ENCODE measurements at regions not wholly inside any gene's neighbourhood (a gene's known extent, or its start where the extent isn't known, plus 50 kb on each side); places are given as distances from the start of the nearest gene placed in this dataset.

GRCh38 chr5:143701493-143701892 lies 110.5 kb upstream of the HMHB1 start:
- no peaks in the 10 kb centered on the region for H3K9me3 ChIP-seq (ENCODE audit: control insufficient read depth, insufficient read depth, low read length)
- no peaks in the 10 kb centered on the region for H3K36me3 ChIP-seq (ENCODE audit: control insufficient read depth, low read length)
- no peak overlapping the region for H3K4me2 ChIP-seq (ENCODE audit: low read length)
- no peaks in the 10 kb centered on the region for H3K27me3 ChIP-seq (ENCODE audit: control insufficient read depth, low read length)
- H3K4me1 ChIP-seq (ENCODE audit: control insufficient read depth, low read length), result no peaks in the 10 kb centered on the region
- H3F3A ChIP-seq (ENCODE audit: control insufficient read depth, insufficient read depth), result no peaks in the 10 kb centered on the region
- no peaks in the 10 kb centered on the region for H3K9me2 ChIP-seq (replicated peaks; ENCODE audit: control insufficient read depth, low read length)
- H3K4me3 ChIP-seq (ENCODE audit: low read length), result no peak overlapping the region
- no peak overlapping the region for H3K27ac ChIP-seq (ENCODE audit: low read depth, low read length)
- TF ChIP-seq CTCF (IDR thresholded peaks at IDR 0.05; ENCODE audit: low read depth, low read length, poor library complexity, severe bottlenecking) (no peak), EZH2phosphoT487 (IDR thresholded peaks at IDR 0.05; ENCODE audit: borderline replicate concordance, low read length) (no peak)
- no peaks in the 10 kb centered on the region for H4K20me1 ChIP-seq (ENCODE audit: control insufficient read depth, insufficient read depth, low read depth, low read length)
- H3K79me2 ChIP-seq (ENCODE audit: control insufficient read depth, low read length), result no peaks in the 10 kb centered on the region

- Histone ChIP-seq H3K9me2 (replicated peaks; ENCODE audit: control insufficient read depth, low read length) (no peaks in the 10 kb centered on the region), H3K9me3 (ENCODE audit: control insufficient read depth, insufficient read depth, low read length) (no peaks in the 10 kb centered on the region), H3K4me3 (ENCODE audit: low read length) (no peak overlapping the region), H3K4me2 (ENCODE audit: low read length) (no peak overlapping the region), H3K27me3 (ENCODE audit: control insufficient read depth, low read length) (no peaks in the 10 kb centered on the region), H3K36me3 (ENCODE audit: control insufficient read depth, low read length) (no peaks in the 10 kb centered on the region), H3K4me1 (ENCODE audit: control insufficient read depth, low read length) (no peaks in the 10 kb centered on the region), H3K27ac (ENCODE audit: low read depth, low read length) (no peak overlapping the region), H3K79me2 (ENCODE audit: control insufficient read depth, low read length) (no peaks in the 10 kb centered on the region), H4K20me1 (ENCODE audit: control insufficient read depth, insufficient read depth, low read depth, low read length) (no peaks in the 10 kb centered on the region), H3F3A (ENCODE audit: control insufficient read depth, insufficient read depth) (no peaks in the 10 kb centered on the region)
- TF ChIP-seq EZH2phosphoT487 (IDR thresholded peaks at IDR 0.05; ENCODE audit: borderline replicate concordance, low read length) (no peak), CTCF (IDR thresholded peaks at IDR 0.05; ENCODE audit: low read depth, low read length, poor library complexity, severe bottlenecking) (no peak)
These were observed 111.0 kb upstream of the HMHB1 start for GRCh38 chr5:143700994-143701393.

GRCh38 chr5:143699121-143699520 lies 112.8 kb upstream of the HMHB1 start:
- Histone ChIP-seq H3K9me2 (replicated peaks; ENCODE audit: control insufficient read depth, low read length) (no peaks in the 10 kb centered on the region), H3K4me3 (ENCODE audit: low read length) (no peak overlapping the region), H4K20me1 (ENCODE audit: control insufficient read depth, insufficient read depth, low read depth, low read length) (no peaks in the 10 kb centered on the region), H3K4me1 (ENCODE audit: control insufficient read depth, low read length) (no peaks in the 10 kb centered on the region), H3K36me3 (ENCODE audit: control insufficient read depth, low read length) (no peaks in the 10 kb centered on the region), H3K79me2 (ENCODE audit: control insufficient read depth, low read length) (no peaks in the 10 kb centered on the region), H3K27ac (ENCODE audit: low read depth, low read length) (no peak overlapping the region), H3K4me2 (ENCODE audit: low read length) (no peak overlapping the region), H3K9me3 (ENCODE audit: control insufficient read depth, insufficient read depth, low read length) (no peaks in the 10 kb centered on the region), H3K27me3 (ENCODE audit: control insufficient read depth, low read length) (no peaks in the 10 kb centered on the region), H3F3A (ENCODE audit: control insufficient read depth, insufficient read depth) (no peaks in the 10 kb centered on the region)
- TF ChIP-seq EZH2phosphoT487 (IDR thresholded peaks at IDR 0.05; ENCODE audit: borderline replicate concordance, low read length), result no peak
- no peak for TF ChIP-seq CTCF (IDR thresholded peaks at IDR 0.05; ENCODE audit: low read depth, low read length, poor library complexity, severe bottlenecking)

- Histone ChIP-seq H3K9me2 (replicated peaks; ENCODE audit: control insufficient read depth, low read length) (no peaks in the 10 kb centered on the region), H3K4me1 (ENCODE audit: control insufficient read depth, low read length) (no peaks in the 10 kb centered on the region), H3K4me3 (ENCODE audit: low read length) (no peak overlapping the region), H3K36me3 (ENCODE audit: control insufficient read depth, low read length) (no peaks in the 10 kb centered on the region), H3K27me3 (ENCODE audit: control insufficient read depth, low read length) (no peaks in the 10 kb centered on the region), H4K20me1 (ENCODE audit: control insufficient read depth, insufficient read depth, low read depth, low read length) (no peaks in the 10 kb centered on the region), H3K9me3 (ENCODE audit: control insufficient read depth, insufficient read depth, low read length) (no peaks in the 10 kb centered on the region), H3F3A (ENCODE audit: control insufficient read depth, insufficient read depth) (no peaks in the 10 kb centered on the region), H3K79me2 (ENCODE audit: control insufficient read depth, low read length) (no peaks in the 10 kb centered on the region), H3K27ac (ENCODE audit: low read depth, low read length) (no peak overlapping the region), H3K4me2 (ENCODE audit: low read length) (no peak overlapping the region)
- TF ChIP-seq EZH2phosphoT487 (IDR thresholded peaks at IDR 0.05; ENCODE audit: borderline replicate concordance, low read length) (no peak), CTCF (IDR thresholded peaks at IDR 0.05; ENCODE audit: low read depth, low read length, poor library complexity, severe bottlenecking) (no peak)
These were observed 113.4 kb upstream of the HMHB1 start for GRCh38 chr5:143698574-143698973.

Measured in DOHH2 (cell line).